IMR-90 (cell line): ENCODE measurements at regions not wholly inside any gene's neighbourhood (a gene's known extent, or its start where the extent isn't known, plus 50 kb on each side); places are given as distances from the start of the nearest gene placed in this dataset.

Experiments
- ATAC-seq: fragments of 200-7000 bp; cut with Tn5 transposase; 2 replicates; pipeline ENCODE4 v1.9.1; 2020; ENCODE audit warnings: low read depth, mild to moderate bottlenecking, moderate library complexity
- BruUV-seq: library from RNA; stranded (reverse); fragments of 400-500 nt; replicated peaks from 2 replicates; lab custom pipeline; 2021; lab: Mats Ljungman, UMichigan
- CTCF ChIA-PET: fragments of 300-600 bp; formaldehyde crosslinking; extraction: SDS; loops from one replicate; lab custom pipeline; 2021; ENCODE audit warnings: antibody characterized with exemption; lab: Yijun Ruan, JAX
- POLR2A ChIA-PET: fragments of 300-600 bp; sonication (Branson Sonifier 250); formaldehyde crosslinking; loops from one replicate; lab custom pipeline; 2022; ENCODE audit warnings: antibody characterized with exemption; ENCODE audit not compliant: unreplicated experiment; lab: Charles Lee
- DNase-seq: peaks from one replicate; pipeline ENCODE4 v3.0.0; 2013
- H2AFZ ChIP-seq: replicated peaks from 2 replicates; pipeline ENCODE3; 2013; ENCODE audit warnings: low read length, mild to moderate bottlenecking; ENCODE audit not compliant: poor library complexity
- H2AK5ac ChIP-seq: 2 replicates; pipeline ENCODE4 v1.6.1; 2013; ENCODE audit warnings: low read depth, low read length, inconsistent platforms
- H2AK9ac ChIP-seq: replicated peaks from 2 replicates; pipeline ENCODE3; 2013; ENCODE audit warnings: mild to moderate bottlenecking, low read depth, low read length, moderate library complexity; ENCODE audit not compliant: poor library complexity
- H2BK120ac ChIP-seq: 2 replicates; pipeline ENCODE4 v1.6.1; 2013; ENCODE audit warnings: low read depth, low read length, inconsistent platforms
- H2BK15ac ChIP-seq: 3 replicates; pipeline ENCODE4 v1.6.1; 2013; ENCODE audit warnings: low read depth, low read length, inconsistent platforms
- H2BK20ac ChIP-seq: 2 replicates; pipeline ENCODE4 v1.6.1; 2013; ENCODE audit warnings: low read depth, mild to moderate bottlenecking, inconsistent platforms, low read length, moderate library complexity
- H2BK5ac ChIP-seq: 2 replicates; pipeline ENCODE4 v1.6.1; 2013; ENCODE audit warnings: mild to moderate bottlenecking, low read depth, low read length, inconsistent platforms; ENCODE audit not compliant: poor library complexity, severe bottlenecking
- H3K14ac ChIP-seq: replicated peaks from 2 replicates; pipeline ENCODE4 v1.6.1; 2013; ENCODE audit warnings: low read depth, low read length, inconsistent platforms
- H3K18ac ChIP-seq: 2 replicates; pipeline ENCODE4 v1.6.1; 2013; ENCODE audit warnings: low read depth, low read length, control low read depth
- H3K23ac ChIP-seq: 2 replicates; pipeline ENCODE4 v1.6.1; 2013; ENCODE audit warnings: low read depth, low read length, inconsistent platforms
- H3K27ac ChIP-seq: 2 replicates; pipeline ENCODE4 v1.5.1; 2013; ENCODE audit warnings: mild to moderate bottlenecking, control low read depth, low read length; ENCODE audit not compliant: insufficient read depth
- H3K27me3 ChIP-seq: 2 replicates; pipeline ENCODE4 v1.6.1; 2013; ENCODE audit warnings: low read length; ENCODE audit not compliant: control insufficient read depth, insufficient read depth
- H3K36me3 ChIP-seq: 2 replicates; pipeline ENCODE4 v1.6.1; 2013; ENCODE audit warnings: low read length, mixed read lengths; ENCODE audit not compliant: control insufficient read depth, insufficient read depth
- H3K4ac ChIP-seq: 2 replicates; pipeline ENCODE4 v1.6.1; 2013; ENCODE audit warnings: low read depth, low read length, inconsistent platforms
- H3K4me1 ChIP-seq: 2 replicates; pipeline ENCODE4 v1.6.1; 2013; ENCODE audit warnings: low read length, mixed read lengths; ENCODE audit not compliant: control insufficient read depth, insufficient read depth
- H3K4me2 ChIP-seq: 2 replicates; pipeline ENCODE4 v1.6.1; 2013; ENCODE audit warnings: low read depth, mild to moderate bottlenecking, control low read depth, low read length, moderate library complexity
- H3K4me3 ChIP-seq: 2 replicates; pipeline ENCODE4 v1.5.1; 2013; ENCODE audit warnings: low read depth, mild to moderate bottlenecking, control low read depth, low read length, moderate library complexity; ENCODE audit not compliant: insufficient read depth
- H3K56ac ChIP-seq: 2 replicates; pipeline ENCODE4 v1.6.1; 2013; ENCODE audit warnings: low read length, inconsistent platforms; ENCODE audit not compliant: insufficient read depth; ENCODE audit errors: extremely low read depth
- H3K79me1 ChIP-seq, 2 experiments: 2 replicates each; pipeline ENCODE4 v1.6.1; 2013; ENCODE audit warnings: low read length in 2 of 2, inconsistent platforms in 1 of 2, low read depth in 1 of 2
- H3K9ac ChIP-seq: 2 replicates; pipeline ENCODE4 v1.6.1; 2013; ENCODE audit warnings: low read depth, low read length, control low read depth
- H3K9me1 ChIP-seq: 2 replicates; pipeline ENCODE4 v1.6.1; 2013; ENCODE audit warnings: low read length, inconsistent platforms; ENCODE audit not compliant: insufficient read depth
- H3K9me3 ChIP-seq: 2 replicates; pipeline ENCODE4 v1.6.1; 2013; ENCODE audit warnings: low read length; ENCODE audit not compliant: control insufficient read depth, insufficient read depth
- H4K20me1 ChIP-seq: 2 replicates; pipeline ENCODE4 v1.6.1; 2013; ENCODE audit warnings: low read length, inconsistent platforms; ENCODE audit not compliant: insufficient read depth
- H4K5ac ChIP-seq: 2 replicates; pipeline ENCODE4 v1.6.1; 2013; ENCODE audit warnings: mild to moderate bottlenecking, low read depth, low read length, control low read depth
- H4K8ac ChIP-seq, 2 experiments: 2 replicates each; pipeline ENCODE4 v1.6.1; 2013; ENCODE audit warnings: low read depth in 2 of 2, low read length in 2 of 2, control low read depth in 1 of 2, inconsistent platforms in 1 of 2
- H4K91ac ChIP-seq: 2 replicates; pipeline ENCODE4 v1.6.1; 2013; ENCODE audit warnings: low read depth, low read length, inconsistent platforms; ENCODE audit not compliant: insufficient read depth
- BHLHE40 ChIP-seq: fragments of 150-350 bp; IDR thresholded peaks from 2 replicates; pipeline ENCODE4 v1.6.1; 2016; ENCODE audit warnings: mild to moderate bottlenecking, low read depth, low read length
- CHD1 ChIP-seq: IDR thresholded peaks from 2 replicates; pipeline ENCODE4 v1.6.1; 2012; ENCODE audit warnings: low read depth, low read length, improper control_type of control experiment
- CTCF ChIP-seq: conservative IDR thresholded peaks from 2 replicates; pipeline ENCODE4 v1.5.1; 2012; ENCODE audit warnings: mild to moderate bottlenecking, low read depth, low read length, improper control_type of control experiment
- FOS ChIP-seq: fragments of 150-350 bp; IDR thresholded peaks from 2 replicates; pipeline ENCODE4 v1.6.1; 2016; ENCODE audit warnings: low read depth, low read length
- MAFK ChIP-seq: IDR thresholded peaks from 2 replicates; pipeline ENCODE4 v1.6.1; 2012; ENCODE audit warnings: low read depth, low read length, improper control_type of control experiment
- MAZ ChIP-seq: IDR thresholded peaks from 2 replicates; pipeline ENCODE4 v1.6.1; 2012; ENCODE audit warnings: low read depth, mild to moderate bottlenecking, low read length, improper control_type of control experiment, moderate library complexity, borderline replicate concordance
- MXI1 ChIP-seq: IDR thresholded peaks from 2 replicates; pipeline ENCODE4 v1.6.1; 2012; ENCODE audit warnings: low read depth, mild to moderate bottlenecking, low read length, moderate library complexity, borderline replicate concordance
- NFE2L2 ChIP-seq: fragments of 150-350 bp; IDR thresholded peaks from 2 replicates; pipeline ENCODE4 v1.6.1; 2016; ENCODE audit warnings: low read depth, mild to moderate bottlenecking, low read length
- POLR2A ChIP-seq: IDR thresholded peaks from 2 replicates; pipeline ENCODE4 v1.6.1; 2012; ENCODE audit warnings: mild to moderate bottlenecking, low read depth, low read length
- RAD21 ChIP-seq: IDR thresholded peaks from 2 replicates; pipeline ENCODE4 v1.6.1; 2012; ENCODE audit warnings: low read length, improper control_type of control experiment
- RFX5 ChIP-seq: IDR thresholded peaks from 2 replicates; pipeline ENCODE4 v1.8.0; 2012; ENCODE audit warnings: low read depth, mild to moderate bottlenecking, low read length, moderate library complexity
- SMC3 ChIP-seq: fragments of 150-350 bp; IDR thresholded peaks from 2 replicates; pipeline ENCODE4 v1.6.1; 2016; ENCODE audit warnings: low read depth, mild to moderate bottlenecking, antibody characterized with exemption, low read length, moderate library complexity
- USF2 ChIP-seq: fragments of 150-350 bp; IDR thresholded peaks from 2 replicates; pipeline ENCODE4 v1.6.1; 2017; ENCODE audit warnings: mild to moderate bottlenecking, antibody characterized with exemption, low read length, low read depth
- WGBS, 2 experiments: methylation state at CpG; one replicate each; pipeline versions ENCODE4 v1.1.5 to v1.1.7; 2013; ENCODE audit warnings: missing lambda C conversion rate in 2 of 2; ENCODE audit not compliant: insufficient read length in 1 of 2; ENCODE audit errors: extremely low coverage in 2 of 2; 5-methylcytosine and 5-hydroxymethylcytosine counted together
- dilution Hi-C: fragments of 300-500 bp; cut with HindIII; formaldehyde crosslinking; loops from one replicate; pipeline ENCODE4 v1.14.3; 2018; ENCODE audit warnings: low sequenced_read_pairs; ENCODE audit not compliant: unreplicated experiment
- in situ Hi-C: fragments of 300-500 bp; cut with MboI; formaldehyde crosslinking; loops from 3 replicates; pipeline ENCODE4 v1.14.3; 2019; ENCODE audit warnings: low sequenced_read_pairs, inconsistent platforms, mixed read lengths
- intact Hi-C: fragments of 100-400 bp; cut with micrococcal nuclease; formaldehyde crosslinking; loops from 2 replicates; pipeline ENCODE4 v1.10.0; 2022

GRCh38 chr17:14772776-14773175 is 471.9 kb downstream of the HS3ST3B1 start:
- H3K23ac ChIP-seq, result no peak overlapping the region
- H4K8ac ChIP-seq, result no peak overlapping the region
- no peak overlapping the region for H3K4ac ChIP-seq
- intact Hi-C loops, result no loop called here
- no peak overlapping the region for H2BK120ac ChIP-seq
- POLR2A ChIA-PET, result no interaction called here
- no peak overlapping the region for H3K14ac ChIP-seq
- no peak overlapping the region for H2AK9ac ChIP-seq
- H4K20me1 ChIP-seq, result no peaks in the 10 kb centered on the region
- BruUV-seq, result no TSS peak
- H3K9me3 ChIP-seq, result peaks cover 3% of the 10 kb centered on the region; the same call in 1 of the 2 replicates
- no peak overlapping the region for H3K56ac ChIP-seq
- no peak overlapping the region for H3K4me2 ChIP-seq
- WGBS, 2 experiments, result no CpG with 5 or more reads among the region's 2 CpGs
- no peaks in the 10 kb centered on the region for H3K27me3 ChIP-seq
- no peak for TF ChIP-seq CTCF
- no peak for TF ChIP-seq MXI1
- no peak for TF ChIP-seq POLR2A
- TF ChIP-seq RAD21, result no peak
- TF ChIP-seq NFE2L2, result no peak
- no peak for TF ChIP-seq MAFK
- TF ChIP-seq BHLHE40, result no peak
- TF ChIP-seq MAZ, result no peak
- TF ChIP-seq SMC3, result no peak
- TF ChIP-seq FOS, result no peak
- TF ChIP-seq USF2, result no peak
- TF ChIP-seq RFX5, result no peak
- TF ChIP-seq CHD1, result no peak
- CTCF ChIA-PET, result interaction anchor here (0.7 kb wide), 1 partner anchor 115 kb away, joined by 3 read pairs; no protein-coding TSS in a partner anchor
- H2AFZ ChIP-seq, result no peak overlapping the region
- H3K4me3 ChIP-seq, result no peak overlapping the region
- no peak overlapping the region for H3K27ac ChIP-seq
- ATAC-seq, result no peak
- no peak for DNase-seq
- H3K18ac ChIP-seq, result no peak overlapping the region
- H3K9ac ChIP-seq, result no peak overlapping the region
- H2BK15ac ChIP-seq, result no peak overlapping the region
- H3K4me1 ChIP-seq, result peaks cover 9% of the 10 kb centered on the region
- no peak overlapping the region for H4K5ac ChIP-seq
- H2BK20ac ChIP-seq, result no peak overlapping the region
- H4K91ac ChIP-seq, result no peak overlapping the region
- in situ Hi-C loops, result loop anchor here (10.0 kb wide), 2 partner anchors 58 to 62 kb away; no protein-coding TSS in a partner anchor
- dilution Hi-C loops, result no loop called here
- H3K79me1 ChIP-seq, result no peaks in the 10 kb centered on the region
- H3K36me3 ChIP-seq, result no peaks in the 10 kb centered on the region
- H2AK5ac ChIP-seq, result no peak overlapping the region
- H2BK5ac ChIP-seq, result no peak overlapping the region
- H3K9me1 ChIP-seq, result 0 out of 2 replicates have a peak, but pooled peaks cover 2% of the 10 kb centered on the region
